Breast epithelium (tissue), 4 donors: ENCODE measurements at regions not wholly inside any gene's neighbourhood (a gene's known extent, or its start where the extent isn't known, plus 50 kb on each side); places are given as distances from the start of the nearest gene placed in this dataset.

Experiments used
- DNase-seq, 2 donors: peaks; one replicate each; pipeline ENCODE4 v3.0.0-alpha.2; 2019; ENCODE audit warnings: low spot score in 2 of 2
- H3K27ac ChIP-seq, 2 donors: fragments of 200-600 bp; sonication (generic) in 1 of 2; one replicate each; pipeline ENCODE4 v1.5.1; 2016 to 2019; ENCODE audit warnings: mild to moderate bottlenecking in 1 of 2
- H3K27me3 ChIP-seq, 2 donors: fragments of 200-600 bp; sonication (generic) in 1 of 2; one replicate each; pipeline versions ENCODE4 v1.5.1 to v1.6.0; 2017 to 2019; ENCODE audit warnings: control low read depth in 1 of 2, mild to moderate bottlenecking in 1 of 2
- H3K36me3 ChIP-seq: fragments of 200-600 bp; one replicate; pipeline ENCODE4 v1.5.1; 2019
- H3K4me1 ChIP-seq, 2 donors: fragments of 200-600 bp; sonication (generic); one replicate each; pipeline ENCODE4 v1.5.1; 2016 to 2019; ENCODE audit warnings: control low read depth in 1 of 2
- H3K4me3 ChIP-seq, 3 donors: fragments of 200-600 bp; sonication (generic); 1 replicate in 2 of 3; 2 replicates in 1 of 3; pipeline ENCODE4 v1.5.1; 2016 to 2019; ENCODE audit warnings: mild to moderate bottlenecking in 3 of 3, moderate library complexity in 2 of 3
- H3K9me3 ChIP-seq, 2 donors: fragments of 200-600 bp; sonication (generic) in 1 of 2; one replicate each; pipeline ENCODE4 v1.5.1; 2016 to 2019; ENCODE audit warnings: control low read depth in 1 of 2
- POLR2A ChIP-seq: fragments of 450-650 bp; IDR thresholded peaks from one replicate; pipeline ENCODE4 v1.6.1; 2016; ENCODE audit warnings: antibody characterized with exemption, mild to moderate bottlenecking, moderate library complexity
- POLR2AphosphoS5 ChIP-seq, 3 donors: sonication (generic); formaldehyde crosslinking; IDR thresholded peaks; one replicate each; pipeline ENCODE4 v1.6.1; 2017; ENCODE audit warnings: antibody characterized with exemption in 3 of 3
- intact Hi-C: fragments of 100-400 bp; cut with DNase I; formaldehyde crosslinking; loops from one replicate; pipeline ENCODE4 v1.15.1; 2023; ENCODE audit warnings: low total_unique reads
- TF ChIP-seq, protein P1 (sequence below), 3 donors: fragments of 450-650 bp; IDR thresholded peaks; one replicate each; pipeline ENCODE4 v1.5.1; 2016 to 2017; ENCODE audit warnings: antibody characterized with exemption in 3 of 3, mild to moderate bottlenecking in 3 of 3, moderate library complexity in 3 of 3

DNA sequence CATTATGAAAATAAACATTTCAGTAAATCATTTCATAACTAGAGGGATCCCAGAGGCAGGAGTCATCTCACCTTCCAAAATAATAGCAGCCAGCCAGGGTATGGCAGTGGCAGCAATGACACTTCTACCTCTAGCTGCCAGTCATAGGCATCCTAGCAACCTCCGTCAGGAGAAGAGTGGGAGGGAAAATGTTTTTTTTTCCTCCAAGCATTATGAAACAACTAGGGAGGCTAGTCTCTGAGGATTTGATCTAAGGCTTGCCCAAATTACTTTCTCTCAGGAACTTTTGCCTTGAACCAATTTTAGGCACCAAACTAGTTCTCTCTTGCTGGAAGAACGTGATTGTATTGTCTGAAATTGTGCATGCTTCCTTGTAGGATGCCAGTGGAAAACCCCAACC, 208.7 kb upstream of the PREP start:
- H3K27ac ChIP-seq: peak overlapping the region; percentile 19 to 25
- no peaks in the 10 kb centered on the region for H3K9me3 ChIP-seq
- intact Hi-C loops: no loop called here
- TF ChIP-seq, protein P1, sequence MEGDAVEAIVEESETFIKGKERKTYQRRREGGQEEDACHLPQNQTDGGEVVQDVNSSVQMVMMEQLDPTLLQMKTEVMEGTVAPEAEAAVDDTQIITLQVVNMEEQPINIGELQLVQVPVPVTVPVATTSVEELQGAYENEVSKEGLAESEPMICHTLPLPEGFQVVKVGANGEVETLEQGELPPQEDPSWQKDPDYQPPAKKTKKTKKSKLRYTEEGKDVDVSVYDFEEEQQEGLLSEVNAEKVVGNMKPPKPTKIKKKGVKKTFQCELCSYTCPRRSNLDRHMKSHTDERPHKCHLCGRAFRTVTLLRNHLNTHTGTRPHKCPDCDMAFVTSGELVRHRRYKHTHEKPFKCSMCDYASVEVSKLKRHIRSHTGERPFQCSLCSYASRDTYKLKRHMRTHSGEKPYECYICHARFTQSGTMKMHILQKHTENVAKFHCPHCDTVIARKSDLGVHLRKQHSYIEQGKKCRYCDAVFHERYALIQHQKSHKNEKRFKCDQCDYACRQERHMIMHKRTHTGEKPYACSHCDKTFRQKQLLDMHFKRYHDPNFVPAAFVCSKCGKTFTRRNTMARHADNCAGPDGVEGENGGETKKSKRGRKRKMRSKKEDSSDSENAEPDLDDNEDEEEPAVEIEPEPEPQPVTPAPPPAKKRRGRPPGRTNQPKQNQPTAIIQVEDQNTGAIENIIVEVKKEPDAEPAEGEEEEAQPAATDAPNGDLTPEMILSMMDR (IDR thresholded peaks at IDR 0.05): no peak
- H3K4me3 ChIP-seq: no peak overlapping the region
- H3K4me1 ChIP-seq: peaks cover 0 to 6% of the 10 kb centered on the region in 2 donors
- no peaks in the 10 kb centered on the region for H3K27me3 ChIP-seq
- no peak for DNase-seq
- no peaks in the 10 kb centered on the region for H3K36me3 ChIP-seq

GRCh38 chr6:105609375-105609991, 206.6 kb upstream of the PREP start:
- TF ChIP-seq, protein P1 (IDR thresholded peaks at IDR 0.05): no peak
- TF ChIP-seq POLR2AphosphoS5 (IDR thresholded peaks at IDR 0.05) (no peak), POLR2A (no peak)
- Histone ChIP-seq H3K27ac (peak overlapping the region; percentile 76 to 83), H3K36me3 (no peaks in the 10 kb centered on the region), H3K9me3 (no peaks in the 10 kb centered on the region), H3K27me3 (no peaks in the 10 kb centered on the region), H3K4me3 (peak overlapping the region in 2 of 3 donors; percentile 7 to 49), H3K4me1 (peaks cover 0 to 6% of the 10 kb centered on the region in 2 donors)
- peak in 1 of 2 donors; percentile 59 for DNase-seq
- intact Hi-C loops: no loop called here

DNA sequence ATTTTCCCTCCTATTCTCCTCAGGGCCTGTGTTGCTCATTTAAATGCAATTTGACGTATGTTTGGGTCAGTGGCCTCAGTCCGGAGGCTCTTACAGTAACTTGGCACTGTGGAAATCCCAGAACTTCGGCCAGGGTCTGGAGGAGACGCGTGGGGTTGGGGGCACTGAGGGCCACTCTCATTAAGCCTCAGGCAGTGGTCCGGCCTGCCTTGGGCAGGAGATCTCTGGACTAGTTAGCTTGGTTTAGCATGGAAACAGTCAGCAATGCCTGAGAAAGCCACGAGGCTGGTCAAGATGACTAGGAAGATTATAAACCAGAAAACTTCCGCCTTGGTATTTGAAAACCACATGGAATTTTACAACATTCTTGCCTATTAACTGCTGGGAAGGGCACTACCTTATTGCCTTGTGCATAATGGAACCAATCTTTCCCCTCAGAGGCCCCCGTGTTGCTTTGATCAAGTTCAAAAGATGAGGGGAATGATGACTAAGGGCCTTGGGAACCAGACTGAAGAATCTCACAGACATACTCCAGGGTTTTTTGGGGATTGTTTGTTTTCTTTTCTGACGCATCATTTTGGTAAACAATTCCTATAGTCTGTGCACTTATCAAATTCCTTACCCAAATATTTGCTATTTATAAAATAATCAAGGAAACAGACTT, 206.0 kb upstream of the PREP start:
- intact Hi-C loops: no loop called here
- TF ChIP-seq POLR2A (no peak), POLR2AphosphoS5 (IDR thresholded peaks at IDR 0.05) (no peak)
- TF ChIP-seq, protein P1 (IDR thresholded peaks at IDR 0.05): no peak

GRCh38 chr6:105607636-105608621, 205.0 kb upstream of the PREP start:
- DNase-seq: no peak
- TF ChIP-seq POLR2AphosphoS5 (IDR thresholded peaks at IDR 0.05): no peak
- no peak overlapping the region for H3K4me3 ChIP-seq
- no peaks in the 10 kb centered on the region for H3K36me3 ChIP-seq
- no peaks in the 10 kb centered on the region for H3K9me3 ChIP-seq
- H3K4me1 ChIP-seq: peaks cover 0 to 13% of the 10 kb centered on the region in 2 donors
- no peaks in the 10 kb centered on the region for H3K27me3 ChIP-seq
- peak overlapping the region; percentile 76 to 83 for H3K27ac ChIP-seq
- intact Hi-C loops: no loop called here

More for the DNA sequence above, 206.0 kb upstream of the PREP start:
- H3K27ac ChIP-seq: peak overlapping the region; percentile 76 to 83
- H3K36me3 ChIP-seq: no peaks in the 10 kb centered on the region
- no peaks in the 10 kb centered on the region for H3K9me3 ChIP-seq
- H3K4me3 ChIP-seq: peak overlapping the region in 1 of 3 donors; percentile 49
- no peaks in the 10 kb centered on the region for H3K27me3 ChIP-seq
- no peak for DNase-seq
- peaks cover 0 to 12% of the 10 kb centered on the region in 2 donors for H3K4me1 ChIP-seq

GRCh38 chr6:105606831-105607463, 204.1 kb upstream of the PREP start:
- TF ChIP-seq, protein P1 (IDR thresholded peaks at IDR 0.05): no peak
- TF ChIP-seq POLR2AphosphoS5 (IDR thresholded peaks at IDR 0.05) (no peak), POLR2A (no peak)
- Histone ChIP-seq H3K27ac (no peak overlapping the region), H3K4me1 (peaks cover 0 to 13% of the 10 kb centered on the region in 2 donors), H3K4me3 (no peak overlapping the region), H3K36me3 (no peaks in the 10 kb centered on the region), H3K9me3 (no peaks in the 10 kb centered on the region), H3K27me3 (no peaks in the 10 kb centered on the region)
- DNase-seq: no peak
- intact Hi-C loops: no loop called here
